ENCODE measurements at regions not wholly inside any gene's neighbourhood (a gene's known extent, or its start where the extent isn't known, plus 50 kb on each side); places are given as distances from the start of the nearest gene placed in this dataset.

DNA sequence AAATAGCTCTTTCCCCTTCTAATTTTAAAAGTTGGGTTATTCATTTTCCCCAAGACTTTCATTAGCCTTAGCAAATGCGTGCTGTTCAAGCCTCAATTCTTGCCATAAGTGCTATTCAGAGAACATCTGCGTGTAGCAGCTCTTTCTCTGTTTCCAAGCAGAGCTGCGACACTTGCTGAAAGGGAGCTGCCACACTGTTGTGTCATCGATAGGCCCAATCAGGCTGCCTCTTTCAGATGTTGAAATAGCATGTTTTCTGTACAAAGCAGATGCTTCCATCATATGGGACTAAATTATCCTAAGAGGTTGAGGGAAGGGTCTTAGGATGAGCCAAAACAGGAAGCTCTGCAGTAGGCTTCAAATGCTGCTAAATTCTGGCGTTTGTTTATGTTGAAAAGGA lies 220.9 kb upstream of the CDC14C start:
- DNase-seq (ENCODE audit: low read depth), result no peak

DNA sequence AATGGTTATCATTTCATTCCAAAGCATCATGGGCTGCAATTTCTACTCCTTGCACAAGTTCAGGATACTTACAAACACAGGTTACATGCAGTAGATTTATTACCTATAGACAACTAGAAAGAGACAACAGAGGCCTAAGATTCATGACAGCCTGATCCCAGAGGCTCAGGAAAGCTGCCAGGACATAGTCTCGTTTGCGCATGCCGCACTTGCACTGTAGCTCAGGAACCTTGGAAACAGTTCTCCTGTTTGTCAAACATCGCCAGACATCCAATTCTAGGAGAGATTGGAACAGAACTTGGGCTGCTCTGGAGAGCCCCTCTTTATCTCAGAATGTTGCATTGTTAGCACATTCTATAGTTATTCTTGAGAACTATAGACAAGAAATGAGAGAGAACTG lies 216.2 kb upstream of the CDC14C start:
- DNase-seq (ENCODE audit: low read depth), result no peak

DNA sequence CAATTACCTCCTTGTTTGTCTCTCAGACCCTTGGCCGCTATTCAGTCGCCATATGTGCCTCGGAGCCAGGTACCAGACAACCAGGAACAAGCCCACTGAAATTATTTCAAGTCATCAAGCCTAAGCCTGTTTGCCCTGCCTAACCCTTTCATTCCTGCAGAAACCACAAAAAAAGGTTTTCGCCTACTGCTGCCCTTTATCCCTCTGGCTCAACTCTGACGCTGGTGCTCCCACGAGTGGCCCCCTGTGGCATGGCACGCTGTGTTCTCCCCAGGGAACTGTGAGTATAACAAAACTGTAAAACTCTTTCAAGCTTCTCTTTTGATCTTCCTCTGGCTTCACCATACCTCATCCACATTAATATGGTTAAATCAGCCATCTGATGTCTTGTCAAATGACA lies 215.7 kb upstream of the CDC14C start:
- no peak for DNase-seq (ENCODE audit: low read depth)

DNA sequence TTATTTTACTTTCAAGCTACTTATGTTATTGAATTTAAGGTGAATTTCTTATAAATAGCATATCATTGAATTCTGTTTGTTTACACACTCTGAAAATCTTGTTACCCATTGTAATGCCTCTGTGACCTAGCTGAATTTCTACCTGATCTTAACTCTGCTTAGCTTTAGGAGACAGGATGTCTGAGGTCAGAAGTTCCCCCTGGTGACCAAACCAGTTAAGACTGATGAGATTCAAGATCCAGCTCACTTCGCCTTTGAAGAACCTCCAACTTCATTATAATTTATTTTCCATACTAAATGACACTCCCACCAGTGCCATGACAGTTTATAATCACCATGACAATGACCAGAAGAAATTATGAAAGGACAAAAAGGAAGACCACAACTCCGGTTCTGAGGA lies 213.4 kb upstream of the CDC14C start:
- DNase-seq (ENCODE audit: low read depth), result no peak

DNA sequence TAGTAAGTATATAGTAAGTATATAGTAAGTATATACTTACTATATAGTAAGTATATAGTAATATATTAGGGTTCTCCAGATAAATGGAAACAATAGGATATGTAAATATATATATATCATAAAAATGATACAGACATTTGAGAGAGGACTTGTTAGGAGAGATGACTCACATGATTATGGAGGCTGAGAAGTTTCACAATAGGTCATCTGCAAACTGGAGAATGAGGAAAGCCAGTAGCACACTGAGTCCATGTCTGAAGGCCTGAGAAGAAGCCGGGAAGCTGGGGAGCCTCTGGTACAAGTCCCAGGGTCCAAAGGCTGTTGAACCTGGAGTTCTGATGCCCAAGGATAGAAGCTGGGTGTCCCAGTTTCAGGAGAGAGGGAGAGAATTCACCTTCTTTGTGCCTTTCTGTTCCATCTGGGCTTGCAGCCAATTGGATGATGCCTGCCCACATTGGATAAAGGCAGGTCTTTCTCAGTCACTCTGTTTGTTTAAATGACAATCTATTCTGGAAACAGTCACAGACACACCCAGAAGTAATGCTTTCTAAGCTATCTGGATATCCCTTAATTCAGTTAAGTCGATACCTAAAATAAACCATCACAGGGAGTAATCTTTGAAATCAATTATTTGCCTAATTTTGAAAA lies 205.5 kb upstream of the CDC14C start:
- peak; percentile 23 for DNase-seq (ENCODE audit: low read depth)

DNA sequence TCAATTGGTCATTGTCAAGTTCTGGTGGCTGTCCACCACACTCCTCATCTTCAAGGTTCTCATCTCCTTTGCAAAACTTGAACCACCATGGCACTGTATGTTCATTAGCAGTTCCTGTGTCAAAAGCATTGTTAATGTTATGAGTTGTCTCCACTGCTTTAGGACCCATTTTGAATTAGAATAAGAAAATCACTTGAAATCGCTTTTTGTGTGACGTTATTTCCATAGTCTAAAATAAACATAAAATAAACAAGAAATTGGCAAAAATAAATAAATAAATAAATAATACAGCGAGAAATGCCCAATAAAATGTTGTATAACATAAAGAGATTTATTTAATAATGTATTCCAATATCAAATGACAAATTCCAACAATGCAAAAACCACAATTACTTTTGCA lies 195.5 kb upstream of the CDC14C start:
- DNase-seq (ENCODE audit: low read depth), result no peak

DNA sequence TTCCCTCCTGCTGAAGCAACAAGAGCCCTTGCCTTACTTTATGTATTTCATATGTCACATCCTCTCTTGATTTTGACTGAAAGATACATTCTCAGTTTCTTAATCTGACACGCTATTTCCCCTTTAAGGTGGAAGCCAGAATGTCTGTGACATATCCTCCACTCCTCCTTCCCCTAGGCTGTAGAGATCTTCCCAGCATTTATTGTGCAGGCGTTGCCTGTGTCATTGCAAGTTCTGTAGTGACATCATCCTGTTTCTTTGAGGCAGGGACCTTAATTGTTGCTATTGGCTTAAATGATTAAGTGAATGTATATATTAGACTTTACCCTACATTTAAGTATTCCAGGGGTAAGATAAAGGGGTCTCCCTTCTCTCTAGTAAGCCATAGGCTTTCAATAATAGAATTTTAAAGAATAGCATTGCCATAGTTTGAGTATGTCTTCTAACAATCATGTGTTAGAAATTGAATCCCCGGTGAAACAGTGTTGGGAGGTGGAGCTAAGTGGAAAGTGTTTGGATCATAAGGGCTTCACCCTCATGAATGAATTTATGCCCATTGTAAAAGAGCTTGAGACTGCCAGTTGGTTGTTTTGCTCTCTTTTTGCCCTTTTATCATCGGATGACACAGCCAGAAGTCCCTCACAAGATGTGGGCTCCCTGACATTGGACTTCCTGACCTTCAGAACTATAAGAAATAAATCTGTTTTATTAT lies 189.5 kb upstream of the CDC14C start:
- DNase-seq (ENCODE audit: low read depth), result no peak

DNA sequence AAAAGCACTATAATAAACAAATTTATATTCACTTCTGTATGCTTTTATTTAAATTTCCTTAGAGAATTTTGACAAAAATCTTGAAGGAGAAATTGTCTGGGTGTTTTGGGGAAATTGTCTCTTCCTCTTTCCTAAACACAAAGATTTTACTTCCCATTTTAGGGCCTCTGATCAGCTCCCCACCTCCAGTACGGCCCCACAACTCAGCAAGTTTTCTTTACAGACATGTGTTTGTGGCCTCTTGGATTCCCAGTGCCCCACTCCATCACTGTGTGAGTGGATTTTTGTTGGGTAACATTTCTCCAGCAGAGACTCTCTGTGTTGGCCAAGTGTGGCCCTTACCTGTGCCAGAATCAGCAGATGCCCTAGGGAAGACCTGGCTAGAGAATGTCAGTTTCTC lies 182.8 kb upstream of the CDC14C start:
- no peak for DNase-seq (ENCODE audit: low read depth)

DNA sequence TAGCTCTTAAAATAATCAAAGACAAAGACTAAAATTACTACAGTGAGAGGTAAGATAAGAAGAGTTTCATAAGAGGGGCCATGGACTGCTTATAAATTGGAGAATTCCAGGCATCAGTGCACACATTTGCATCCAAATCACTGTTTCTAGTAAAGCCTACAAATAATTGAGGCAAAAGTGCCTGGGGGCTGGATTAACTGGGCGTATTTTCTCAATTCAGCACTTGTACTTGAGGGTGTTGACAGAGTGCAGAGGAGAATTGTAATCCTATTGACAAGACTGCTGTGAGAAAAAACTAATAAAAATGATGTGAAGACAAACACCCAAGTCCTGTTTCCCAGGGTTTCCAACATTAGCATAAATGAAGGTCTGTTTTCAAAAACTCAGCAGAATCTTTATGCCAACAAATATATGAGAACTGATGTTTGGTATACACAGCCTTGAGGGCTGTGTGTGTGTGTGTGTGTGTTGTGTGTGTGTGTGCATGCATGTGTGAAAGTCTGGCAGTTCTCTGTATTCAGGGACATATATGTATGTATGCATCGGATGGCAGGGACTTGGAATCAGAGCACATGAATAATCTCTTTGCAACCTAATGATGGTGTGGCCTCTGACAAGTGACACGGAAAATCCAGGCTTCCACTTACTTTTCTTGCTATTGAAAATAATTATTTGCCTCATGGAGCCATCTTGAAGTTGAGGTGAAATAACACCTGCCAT lies 182.1 kb upstream of the CDC14C start:
- DNase-seq (ENCODE audit: low read depth), result no peak

DNA sequence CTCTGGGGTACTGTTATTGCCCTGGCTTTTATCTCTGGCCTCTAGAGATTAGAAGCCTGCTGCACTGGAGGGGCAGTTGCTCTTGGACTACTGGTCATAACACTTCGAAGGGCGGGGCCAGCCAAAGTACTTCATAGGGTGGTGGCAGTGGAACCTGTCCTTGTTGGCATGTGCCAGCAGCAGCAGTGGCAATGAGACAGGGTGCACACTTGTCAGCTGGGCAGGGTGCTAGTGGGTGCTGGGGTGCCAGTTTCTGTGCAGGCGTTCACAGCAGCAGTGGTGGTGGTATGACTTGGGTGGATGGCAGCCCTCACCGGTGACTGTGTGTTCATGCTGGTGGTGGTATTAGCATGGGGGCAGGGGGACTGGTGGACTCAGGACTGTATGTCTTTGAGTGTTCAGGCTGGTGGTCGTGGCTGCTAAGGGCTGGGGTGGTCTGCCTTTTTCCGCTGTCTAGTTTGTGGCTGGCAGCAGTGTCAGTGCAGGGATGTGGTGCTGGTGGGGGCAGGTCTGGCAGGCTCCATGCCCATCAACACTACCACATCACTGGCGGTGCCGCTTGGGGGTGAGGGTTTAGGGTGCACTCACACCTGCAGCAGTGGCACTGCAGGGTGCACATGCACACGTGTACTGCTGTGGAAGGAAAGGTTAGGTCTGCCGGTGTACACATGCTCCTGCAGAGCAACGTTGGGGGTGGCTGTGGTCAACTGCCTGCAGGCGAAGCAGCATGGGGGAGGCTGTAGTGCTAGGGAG lies 176.1 kb upstream of the CDC14C start:
- DNase-seq (ENCODE audit: low read depth), result no peak

DNA sequence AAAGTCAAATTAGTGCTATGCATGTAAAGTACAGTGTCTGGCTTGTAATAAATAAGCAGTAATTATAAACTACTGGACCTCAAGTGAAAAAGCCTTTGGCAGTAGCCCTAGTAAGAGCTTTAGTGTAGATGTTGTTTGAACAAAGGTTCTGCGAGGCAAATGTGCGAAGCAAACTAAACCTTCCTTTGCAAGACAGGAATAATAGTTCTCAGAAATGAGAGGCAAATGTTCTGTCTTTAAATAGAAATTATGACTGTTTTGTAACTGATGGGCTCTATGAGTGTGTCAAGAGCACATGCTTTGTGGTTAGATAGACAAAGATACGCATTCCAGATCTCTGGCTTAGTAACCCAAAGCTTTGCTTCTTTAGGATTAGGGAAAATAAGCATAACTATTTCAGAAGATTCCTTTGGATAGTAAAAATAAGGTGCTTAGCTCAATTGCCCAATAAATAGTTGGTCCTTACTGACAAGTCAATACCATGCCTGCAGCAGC lies 169.2 kb upstream of the CDC14C start:
- DNase-seq (ENCODE audit: low read depth), result no peak

DNA sequence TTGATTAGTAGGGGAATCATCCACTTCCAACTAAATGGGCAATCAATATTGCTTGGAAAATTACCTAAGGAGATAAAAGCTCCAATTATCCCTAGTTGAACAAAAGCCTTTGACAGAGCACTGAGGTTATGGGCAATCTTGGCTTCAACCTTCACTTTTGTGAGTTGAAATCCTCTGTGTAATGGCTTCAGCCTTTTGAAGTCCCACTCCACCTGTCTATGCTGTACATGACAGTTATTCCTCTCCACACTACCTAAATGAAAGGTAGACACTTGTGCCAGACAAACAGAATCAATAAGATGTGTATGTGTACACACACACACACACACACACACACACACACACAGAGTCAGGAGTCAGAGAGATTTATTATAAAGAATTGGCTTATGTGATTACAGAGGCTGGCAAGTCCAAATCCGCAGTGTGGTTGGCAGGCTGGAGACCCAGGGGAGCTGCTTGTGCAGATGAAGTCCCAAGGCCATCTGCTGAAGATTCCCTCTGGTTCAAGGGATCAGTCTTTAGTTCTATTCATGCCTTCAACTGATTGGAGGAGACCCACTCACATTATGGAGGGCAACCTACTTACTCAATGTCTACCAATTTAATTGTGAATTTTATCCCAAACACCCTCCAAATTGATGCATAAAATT lies 164.8 kb upstream of the CDC14C start:
- no peak for DNase-seq (ENCODE audit: low read depth)

DNA sequence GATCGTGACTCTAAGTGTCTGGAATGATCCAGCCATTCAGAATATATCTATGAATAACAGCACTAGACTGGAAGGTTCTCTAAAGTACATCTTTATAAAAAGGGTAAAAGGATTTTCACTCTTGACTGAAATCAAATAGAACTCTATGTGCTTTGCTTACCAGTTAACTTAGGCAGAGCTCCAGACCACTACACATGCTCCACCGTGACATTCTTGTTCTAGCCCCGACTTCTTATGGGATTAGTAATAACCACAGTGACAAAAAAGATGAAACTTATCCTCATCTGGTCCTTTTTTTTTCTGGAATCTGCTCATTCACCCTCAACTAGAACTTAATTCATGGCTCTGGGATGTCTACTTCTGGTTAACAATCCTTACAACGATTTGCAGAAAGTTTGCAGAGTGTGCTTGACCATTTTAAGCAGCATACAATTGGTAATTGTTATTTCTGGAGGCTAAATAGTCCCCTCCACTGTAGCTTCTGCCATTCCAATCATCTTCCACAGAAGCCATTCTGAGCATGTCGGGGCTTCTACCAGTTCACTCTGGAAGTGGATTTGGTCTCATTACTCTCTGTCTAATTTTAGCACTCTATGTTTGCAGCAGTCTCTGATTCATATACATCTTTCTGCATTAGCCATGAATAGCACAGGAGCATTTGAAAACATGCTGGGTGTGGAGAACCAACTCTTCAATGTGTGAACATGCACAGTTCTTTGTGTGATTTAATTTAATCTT lies 163.7 kb upstream of the CDC14C start:
- DNase-seq (ENCODE audit: low read depth), result no peak

DNA sequence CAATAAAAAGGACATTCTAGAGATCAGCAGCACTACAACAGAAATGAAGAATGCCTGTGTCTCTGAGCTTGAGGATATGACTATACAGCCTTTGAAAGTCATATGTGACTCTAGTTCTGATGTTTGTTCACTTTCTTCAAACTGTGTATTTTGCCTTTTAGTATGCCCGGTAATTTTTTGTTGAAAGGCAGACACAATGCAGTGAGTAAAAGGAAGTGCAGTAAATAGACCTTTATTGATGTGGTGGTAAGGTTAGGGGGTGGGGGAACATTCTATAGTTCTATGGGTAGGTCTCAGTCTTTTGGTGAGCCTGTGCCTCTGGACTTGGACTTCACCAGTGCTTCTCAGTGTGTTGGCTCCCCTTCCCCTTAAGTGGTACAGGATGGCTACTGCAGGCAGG lies 143.5 kb upstream of the CDC14C start:
- no peak for DNase-seq (ENCODE audit: low read depth)

DNA sequence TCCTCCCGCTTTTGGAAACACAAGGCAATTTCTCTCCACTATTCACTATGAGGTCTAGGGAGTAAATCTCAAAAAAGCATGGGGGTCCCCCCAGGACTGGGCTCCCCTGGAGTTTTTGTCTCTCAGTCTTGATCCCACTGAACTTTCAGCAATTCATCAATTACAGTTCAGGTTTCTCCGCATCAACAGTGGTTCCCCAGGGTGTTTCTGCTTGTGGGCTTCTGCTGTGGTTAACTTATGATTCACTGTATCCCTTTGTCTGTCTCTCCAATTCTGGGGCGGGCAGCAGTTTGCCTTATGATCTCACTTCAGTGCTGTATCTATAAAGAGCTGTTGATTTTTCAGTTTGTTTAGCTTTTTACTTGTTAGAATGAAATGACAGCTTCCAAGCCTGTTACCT lies 142.6 kb upstream of the CDC14C start:
- DNase-seq (ENCODE audit: low read depth), result peak; percentile 50

DNA sequence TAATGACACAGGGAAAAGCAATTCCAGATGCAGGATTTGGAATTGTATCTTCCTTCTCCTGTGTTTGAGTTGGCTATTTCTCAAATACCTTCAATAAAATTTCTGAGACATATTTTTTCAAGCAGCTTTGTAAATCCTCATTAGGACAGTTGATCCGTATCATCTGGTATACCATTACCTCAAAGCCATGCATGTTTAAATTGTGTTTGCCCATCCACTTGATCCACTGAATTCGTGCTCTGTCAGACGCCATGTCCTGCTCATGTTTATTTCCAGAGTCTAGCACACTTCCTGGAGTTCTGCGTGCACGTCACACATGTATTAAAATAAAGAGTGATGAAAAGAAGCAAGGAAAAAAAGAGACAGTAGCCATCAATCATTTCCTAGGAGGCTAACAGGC lies 141.8 kb upstream of the CDC14C start:
- no peak for DNase-seq (ENCODE audit: low read depth)

DNA sequence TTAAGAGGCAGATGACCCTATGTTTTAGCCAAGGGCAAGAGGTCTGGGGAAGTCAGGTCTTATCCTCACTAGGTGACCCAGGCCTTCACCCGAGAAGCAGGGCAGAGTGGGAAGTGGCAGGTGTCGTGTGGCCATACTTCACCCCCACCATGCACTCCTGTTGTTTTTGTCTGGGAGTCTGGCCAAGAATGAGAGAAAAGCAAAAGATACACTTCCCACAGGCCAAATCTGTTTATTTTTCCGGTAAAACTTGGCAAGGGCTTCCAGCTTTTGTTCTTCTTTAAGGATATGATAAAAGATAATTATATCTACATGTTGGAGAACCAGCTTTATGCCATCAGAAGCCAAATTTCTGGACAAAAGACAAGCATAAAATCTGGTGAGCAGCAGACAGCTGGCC lies 137.4 kb upstream of the CDC14C start:
- no peak for DNase-seq (ENCODE audit: low read depth)

DNA sequence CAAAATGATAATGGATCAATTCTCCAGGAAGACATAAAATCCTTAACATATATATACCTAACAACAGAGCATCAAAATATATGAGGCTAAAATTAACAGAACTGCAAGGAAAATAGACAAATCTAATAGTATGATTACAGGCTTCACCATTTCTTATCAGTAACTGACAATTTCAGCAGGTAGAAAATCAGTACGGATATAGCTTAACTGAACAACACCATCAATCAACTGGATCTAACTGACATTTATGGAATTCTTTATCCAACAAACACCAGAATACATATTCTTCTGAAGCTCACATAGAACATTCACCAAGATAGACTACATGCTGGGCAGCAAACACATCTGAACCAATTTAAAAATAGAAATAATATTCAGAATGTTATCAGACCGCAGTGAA lies 121.1 kb upstream of the CDC14C start:
- DNase-seq (ENCODE audit: low read depth), result no peak

DNA sequence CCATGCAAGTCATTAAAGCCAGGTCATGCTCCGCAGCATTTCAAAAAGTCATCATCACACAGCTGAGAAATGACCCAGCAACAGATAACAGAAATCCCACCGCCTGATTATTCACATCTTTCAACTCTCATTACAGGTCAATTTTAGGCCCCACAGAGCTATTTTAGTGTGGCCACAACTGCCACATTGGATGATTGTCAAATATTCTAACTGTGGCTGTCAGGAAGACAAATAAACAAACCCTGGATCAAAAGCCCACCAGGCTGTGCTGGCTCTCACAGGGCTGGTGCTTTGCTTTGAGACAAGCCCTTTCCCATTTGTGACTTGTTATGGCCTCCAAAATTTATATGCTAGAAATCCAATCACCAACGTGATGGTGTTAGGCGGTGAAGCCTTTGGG lies 117.6 kb upstream of the CDC14C start:
- DNase-seq (ENCODE audit: low read depth), result no peak

DNA sequence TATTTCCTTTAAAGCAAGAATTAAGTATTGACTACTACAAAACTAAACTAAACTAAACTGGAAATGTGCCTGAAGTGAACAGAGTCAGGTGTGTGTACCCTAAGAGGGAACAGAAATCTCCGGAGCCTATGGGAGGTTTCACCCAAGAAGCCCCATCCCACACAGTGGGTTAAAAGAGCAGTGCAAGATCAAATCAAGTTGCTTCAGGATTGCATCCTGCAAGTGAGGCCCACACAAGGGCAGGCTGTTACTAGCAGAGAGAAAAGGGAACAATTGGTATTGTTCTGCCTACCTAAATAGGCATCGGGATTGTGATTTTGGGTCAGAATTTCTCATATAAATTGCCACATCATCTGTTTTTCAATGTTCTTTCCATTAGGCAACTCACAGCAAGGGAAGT lies 113.3 kb upstream of the CDC14C start:
- no peak for DNase-seq (ENCODE audit: low read depth)

DNA sequence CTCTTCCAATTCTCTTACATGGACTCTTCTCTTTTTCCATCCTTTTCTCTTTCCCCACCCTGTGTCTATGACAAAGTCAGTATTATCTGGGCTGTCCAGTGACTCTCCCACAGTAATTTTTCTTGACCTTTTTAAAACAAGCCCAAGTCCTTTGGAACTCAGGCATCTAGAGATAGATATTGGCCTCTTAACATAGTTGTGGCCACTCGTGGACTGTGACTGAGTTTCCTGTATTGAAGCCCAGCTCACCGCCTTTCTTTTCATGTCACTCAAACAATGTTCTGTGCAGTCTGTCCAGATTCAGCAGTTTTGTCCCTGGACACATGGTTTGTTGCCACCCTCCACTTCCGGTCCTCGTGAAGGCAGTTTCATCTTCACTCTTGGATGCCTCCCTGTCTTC lies 110.9 kb upstream of the CDC14C start:
- no peak for DNase-seq (ENCODE audit: low read depth)

Measured in HT1080 (cell line).